OCI-LY7 (cell line): ENCODE measurements at regions not wholly inside any gene's neighbourhood (a gene's known extent, or its start where the extent isn't known, plus 50 kb on each side); places are given as distances from the start of the nearest gene placed in this dataset.

ENCODE experiments used
- BruUV-seq: library from RNA; stranded (reverse); fragments of 400-500 nt; replicated peaks from 2 replicates; lab custom pipeline; 2021; lab: Mats Ljungman, UMichigan
- CTCF ChIA-PET: fragments of 300-600 bp; sonication (Branson Sonifier 250); formaldehyde crosslinking; loops from one replicate; lab custom pipeline; 2022; ENCODE audit warnings: antibody characterized with exemption; ENCODE audit not compliant: unreplicated experiment; lab: Charles Lee
- POLR2A ChIA-PET: fragments of 300-600 bp; sonication (Branson Sonifier 250); formaldehyde crosslinking; loops from one replicate; lab custom pipeline; 2022; ENCODE audit warnings: antibody characterized with exemption; lab: Charles Lee
- DNase-seq: peaks from one replicate; pipeline ENCODE4 v3.0.0-alpha.2; 2015; ENCODE audit warnings: low spot score
- H2AFZ ChIP-seq: fragments of 200-600 bp; sonication (generic), shearing (Covaris generic); 2 replicates; pipeline ENCODE4 v1.6.1; 2014; ENCODE audit warnings: mild to moderate bottlenecking, antibody characterized with exemption, low read length, moderate library complexity
- H3K27ac ChIP-seq: fragments of 200-600 bp; sonication (generic); 2 replicates; pipeline ENCODE4 v1.5.1; 2014; ENCODE audit warnings: mixed run types, low read depth, mild to moderate bottlenecking, moderate library complexity, low read length, inconsistent platforms; ENCODE audit not compliant: poor library complexity, severe bottlenecking
- H3K36me3 ChIP-seq: fragments of 200-600 bp; sonication (generic); 2 replicates; pipeline ENCODE4 v1.6.1; 2014; ENCODE audit warnings: mild to moderate bottlenecking, antibody characterized with exemption, low read length, moderate library complexity, mixed read lengths; ENCODE audit not compliant: insufficient read depth
- H3K4me1 ChIP-seq: fragments of 200-600 bp; sonication (generic); 2 replicates; pipeline ENCODE4 v1.5.1; 2014; ENCODE audit warnings: mild to moderate bottlenecking, low read length; ENCODE audit not compliant: insufficient read depth, poor library complexity, severe bottlenecking
- H3K4me2 ChIP-seq: fragments of 200-600 bp; sonication (generic); 2 replicates; pipeline ENCODE4 v1.6.1; 2014; ENCODE audit warnings: mild to moderate bottlenecking, low read length
- H3K4me3 ChIP-seq: fragments of 200-600 bp; sonication (generic); 2 replicates; pipeline ENCODE4 v1.5.1; 2014; ENCODE audit warnings: mild to moderate bottlenecking, low read depth, low read length; ENCODE audit not compliant: poor library complexity, severe bottlenecking
- H3K79me2 ChIP-seq: fragments of 200-600 bp; sonication (generic); 2 replicates; pipeline ENCODE4 v1.6.1; 2016; ENCODE audit warnings: low read depth, mild to moderate bottlenecking, low read length, moderate library complexity, mixed read lengths; ENCODE audit not compliant: insufficient read depth
- H3K9me2 ChIP-seq: fragments of 200-600 bp; sonication (generic); 2 replicates; pipeline ENCODE4 v1.6.1; 2016; ENCODE audit warnings: mild to moderate bottlenecking, low read length, mixed read lengths; ENCODE audit not compliant: insufficient read depth
- H3K9me3 ChIP-seq: fragments of 200-600 bp; sonication (generic); 2 replicates; pipeline ENCODE4 v1.6.1; 2014; ENCODE audit warnings: mild to moderate bottlenecking, mixed run types, low read length, mixed read lengths
- H4K20me1 ChIP-seq: fragments of 200-600 bp; sonication (generic); 2 replicates; pipeline ENCODE4 v1.6.1; 2014; ENCODE audit warnings: mild to moderate bottlenecking, antibody characterized with exemption, low read length, moderate library complexity, mixed read lengths; ENCODE audit not compliant: insufficient read depth
- EZH2phosphoT487 ChIP-seq: fragments of 200-600 bp; sonication (generic); IDR thresholded peaks from 2 replicates; pipeline ENCODE4 v1.6.1; 2018; ENCODE audit warnings: low read depth, borderline replicate concordance, mild to moderate bottlenecking, mixed run types, antibody characterized with exemption, low read length, moderate library complexity, mixed read lengths
- intact Hi-C: fragments of 100-400 bp; cut with micrococcal nuclease; formaldehyde crosslinking; loops from one replicate; pipeline ENCODE4 v1.10.0; 2022; ENCODE audit not compliant: unreplicated experiment
- TF ChIP-seq, protein P1 (sequence below): fragments of 200-600 bp; sonication (generic); conservative IDR thresholded peaks from 2 replicates; pipeline ENCODE4 v1.5.1; 2014; ENCODE audit warnings: mild to moderate bottlenecking, antibody characterized with exemption, low read length, moderate library complexity, mixed read lengths

- Histone ChIP-seq H3K36me3 (no peaks in the 10 kb centered on the region), H3K27ac (no peak overlapping the region), H3K4me1 (no peaks in the 10 kb centered on the region), H2AFZ (no peak overlapping the region), H3K9me3 (no peaks in the 10 kb centered on the region), H4K20me1 (no peaks in the 10 kb centered on the region), H3K4me2 (no peak overlapping the region), H3K79me2 (no peaks in the 10 kb centered on the region), H3K4me3 (no peak overlapping the region), H3K9me2 (no peaks in the 10 kb centered on the region)
- no peak for TF ChIP-seq EZH2phosphoT487
- TF ChIP-seq, protein P1, sequence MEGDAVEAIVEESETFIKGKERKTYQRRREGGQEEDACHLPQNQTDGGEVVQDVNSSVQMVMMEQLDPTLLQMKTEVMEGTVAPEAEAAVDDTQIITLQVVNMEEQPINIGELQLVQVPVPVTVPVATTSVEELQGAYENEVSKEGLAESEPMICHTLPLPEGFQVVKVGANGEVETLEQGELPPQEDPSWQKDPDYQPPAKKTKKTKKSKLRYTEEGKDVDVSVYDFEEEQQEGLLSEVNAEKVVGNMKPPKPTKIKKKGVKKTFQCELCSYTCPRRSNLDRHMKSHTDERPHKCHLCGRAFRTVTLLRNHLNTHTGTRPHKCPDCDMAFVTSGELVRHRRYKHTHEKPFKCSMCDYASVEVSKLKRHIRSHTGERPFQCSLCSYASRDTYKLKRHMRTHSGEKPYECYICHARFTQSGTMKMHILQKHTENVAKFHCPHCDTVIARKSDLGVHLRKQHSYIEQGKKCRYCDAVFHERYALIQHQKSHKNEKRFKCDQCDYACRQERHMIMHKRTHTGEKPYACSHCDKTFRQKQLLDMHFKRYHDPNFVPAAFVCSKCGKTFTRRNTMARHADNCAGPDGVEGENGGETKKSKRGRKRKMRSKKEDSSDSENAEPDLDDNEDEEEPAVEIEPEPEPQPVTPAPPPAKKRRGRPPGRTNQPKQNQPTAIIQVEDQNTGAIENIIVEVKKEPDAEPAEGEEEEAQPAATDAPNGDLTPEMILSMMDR = no peak
- ChIA-PET POLR2A (interaction anchor here (1.0 kb wide), 1 partner anchor 55 kb away, joined by 3 read pairs; no protein-coding TSS in a partner anchor), CTCF (no interaction called here)
- BruUV-seq = no TSS peak
- no peak for DNase-seq
- intact Hi-C loops = no loop called here
Measured at GRCh38 chr11:90656171-90656570, 433.3 kb upstream of the CHORDC1 start.

GRCh38 chr11:90650153-90650552 is 427.3 kb upstream of the CHORDC1 start:
- H3K9me3 ChIP-seq = no peaks in the 10 kb centered on the region
- H3K79me2 ChIP-seq = no peaks in the 10 kb centered on the region
- no peak for DNase-seq
- POLR2A ChIA-PET = no interaction called here
- H3K27ac ChIP-seq = no peak overlapping the region
- no peaks in the 10 kb centered on the region for H4K20me1 ChIP-seq
- H2AFZ ChIP-seq = no peak overlapping the region
- intact Hi-C loops = no loop called here
- H3K36me3 ChIP-seq = no peaks in the 10 kb centered on the region
- no TSS peak for BruUV-seq
- H3K4me2 ChIP-seq = no peak overlapping the region
- CTCF ChIA-PET = no interaction called here
- TF ChIP-seq EZH2phosphoT487 = no peak
- TF ChIP-seq, protein P1 = no peak
- H3K9me2 ChIP-seq = no peaks in the 10 kb centered on the region
- H3K4me1 ChIP-seq = no peaks in the 10 kb centered on the region
- no peak overlapping the region for H3K4me3 ChIP-seq

GRCh38 chr11:90646706-90647105 is 423.9 kb upstream of the CHORDC1 start:
- DNase-seq = no peak
- H3K36me3 ChIP-seq = no peaks in the 10 kb centered on the region
- ChIA-PET CTCF (no interaction called here), POLR2A (interaction anchor here (0.5 kb wide), 1 partner anchor 55 kb away, joined by 3 read pairs; no protein-coding TSS in a partner anchor)
- no peak overlapping the region for H2AFZ ChIP-seq
- no peaks in the 10 kb centered on the region for H3K9me2 ChIP-seq
- no peak for TF ChIP-seq EZH2phosphoT487
- TF ChIP-seq, protein P1 = no peak
- no peaks in the 10 kb centered on the region for H3K9me3 ChIP-seq
- H3K4me3 ChIP-seq = no peak overlapping the region
- no peak overlapping the region for H3K4me2 ChIP-seq
- H3K27ac ChIP-seq = no peak overlapping the region
- H4K20me1 ChIP-seq = no peaks in the 10 kb centered on the region
- no TSS peak for BruUV-seq
- H3K79me2 ChIP-seq = no peaks in the 10 kb centered on the region
- no peaks in the 10 kb centered on the region for H3K4me1 ChIP-seq
- intact Hi-C loops = no loop called here
